ENCODE measurements at regions not wholly inside any gene's neighbourhood (a gene's known extent, or its start where the extent isn't known, plus 50 kb on each side); places are given as distances from the start of the nearest gene placed in this dataset.

GRCh38 chr4:12778706-12779105 lies 705.4 kb downstream of the RAB28 start:
- TF ChIP-seq CTCF (IDR thresholded peaks at IDR 0.05) (no peak), POLR2A (IDR thresholded peaks at IDR 0.05) (no peak), POLR2AphosphoS5 (IDR thresholded peaks at IDR 0.05) (no peak), EP300 (IDR thresholded peaks at IDR 0.05; ENCODE audit: low read depth) (no peak)

Measured in transverse colon (tissue), 4 donors.